ENCODE measurements at regions not wholly inside any gene's neighbourhood (a gene's known extent, or its start where the extent isn't known, plus 50 kb on each side); places are given as distances from the start of the nearest gene placed in this dataset.
"Not testable (repeated sequence)": the region's sequence is repeated elsewhere in the genome, so short reads cannot be mapped to it uniquely, and the experiment has no call there.

DNA sequence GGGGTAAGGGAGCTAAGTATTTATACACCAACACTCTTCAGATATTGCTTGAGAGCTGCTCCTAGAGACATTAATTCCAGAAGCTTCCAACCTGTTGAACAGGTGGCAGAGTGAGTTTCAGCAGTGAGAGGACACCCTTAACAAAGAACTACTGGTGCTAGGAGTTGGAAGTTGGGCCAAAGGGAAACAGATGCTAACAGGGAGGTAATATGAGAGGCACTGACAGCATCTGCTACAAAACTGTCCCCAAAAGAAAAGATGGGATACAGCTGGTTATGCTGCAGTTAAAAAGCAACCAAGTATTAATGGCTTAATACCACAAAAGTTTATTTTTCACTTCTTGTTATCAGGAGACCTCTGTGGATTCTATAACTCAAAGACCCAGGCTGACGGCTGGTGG is 104.5 kb upstream of the SATB1 start:
- TF ChIP-seq, protein P1, sequence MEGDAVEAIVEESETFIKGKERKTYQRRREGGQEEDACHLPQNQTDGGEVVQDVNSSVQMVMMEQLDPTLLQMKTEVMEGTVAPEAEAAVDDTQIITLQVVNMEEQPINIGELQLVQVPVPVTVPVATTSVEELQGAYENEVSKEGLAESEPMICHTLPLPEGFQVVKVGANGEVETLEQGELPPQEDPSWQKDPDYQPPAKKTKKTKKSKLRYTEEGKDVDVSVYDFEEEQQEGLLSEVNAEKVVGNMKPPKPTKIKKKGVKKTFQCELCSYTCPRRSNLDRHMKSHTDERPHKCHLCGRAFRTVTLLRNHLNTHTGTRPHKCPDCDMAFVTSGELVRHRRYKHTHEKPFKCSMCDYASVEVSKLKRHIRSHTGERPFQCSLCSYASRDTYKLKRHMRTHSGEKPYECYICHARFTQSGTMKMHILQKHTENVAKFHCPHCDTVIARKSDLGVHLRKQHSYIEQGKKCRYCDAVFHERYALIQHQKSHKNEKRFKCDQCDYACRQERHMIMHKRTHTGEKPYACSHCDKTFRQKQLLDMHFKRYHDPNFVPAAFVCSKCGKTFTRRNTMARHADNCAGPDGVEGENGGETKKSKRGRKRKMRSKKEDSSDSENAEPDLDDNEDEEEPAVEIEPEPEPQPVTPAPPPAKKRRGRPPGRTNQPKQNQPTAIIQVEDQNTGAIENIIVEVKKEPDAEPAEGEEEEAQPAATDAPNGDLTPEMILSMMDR (IDR thresholded peaks at IDR 0.05; ENCODE audit: poor library complexity, severe bottlenecking): no peak
- Histone ChIP-seq H3K4me3 (ENCODE audit: severe bottlenecking) (no peak overlapping the region), H3K4me1 (ENCODE audit: insufficient read depth, poor library complexity, severe bottlenecking) (no peaks in the 10 kb centered on the region), H3K27me3 (ENCODE audit: insufficient read depth, poor library complexity, severe bottlenecking) (no peaks in the 10 kb centered on the region), H3K9me3 (ENCODE audit: severe bottlenecking) (no peaks in the 10 kb centered on the region), H3K27ac (ENCODE audit: poor library complexity, severe bottlenecking) (no peak overlapping the region), H3K36me3 (ENCODE audit: low read depth) (no peaks in the 10 kb centered on the region)
- no peak for DNase-seq (ENCODE audit: low spot score)
- no peak for ATAC-seq (ENCODE audit: low read depth)

- Histone ChIP-seq H3K36me3 (ENCODE audit: low read depth) (no peaks in the 10 kb centered on the region), H3K27ac (ENCODE audit: poor library complexity, severe bottlenecking) (no peak overlapping the region), H3K27me3 (ENCODE audit: insufficient read depth, poor library complexity, severe bottlenecking) (no peaks in the 10 kb centered on the region), H3K9me3 (ENCODE audit: severe bottlenecking) (no peaks in the 10 kb centered on the region), H3K4me3 (ENCODE audit: severe bottlenecking) (no peak overlapping the region), H3K4me1 (ENCODE audit: insufficient read depth, poor library complexity, severe bottlenecking) (no peaks in the 10 kb centered on the region)
- TF ChIP-seq, protein P1 (IDR thresholded peaks at IDR 0.05; ENCODE audit: poor library complexity, severe bottlenecking): no peak
- ATAC-seq (ENCODE audit: low read depth) (no peak), DNase-seq (ENCODE audit: low spot score) (no peak)
Observed at GRCh38 chr3:18527691-18528090, 102.6 kb upstream of the SATB1 start.

DNA sequence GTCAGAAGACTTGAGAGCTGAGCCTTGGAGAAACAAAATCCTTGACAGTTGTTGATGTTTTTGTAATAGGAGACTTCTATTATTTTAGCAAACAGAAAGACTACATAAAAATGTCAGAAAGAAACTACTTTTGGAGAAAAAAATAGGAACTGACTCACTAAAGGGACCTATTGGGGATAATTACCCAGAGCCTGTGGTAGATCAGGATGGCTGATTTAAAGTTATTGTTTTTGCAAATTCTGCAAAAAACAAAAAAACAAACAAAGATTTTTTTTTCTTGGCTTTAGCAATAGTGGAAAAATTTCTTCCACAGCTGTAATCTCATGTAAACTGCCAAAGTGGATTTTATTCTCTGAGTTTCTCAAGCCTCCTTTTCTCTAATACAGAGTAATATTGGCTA is 101.5 kb upstream of the SATB1 start:
- no peaks in the 10 kb centered on the region for H3K9me3 ChIP-seq (ENCODE audit: severe bottlenecking)
- no peak overlapping the region for H3K4me3 ChIP-seq (ENCODE audit: severe bottlenecking)
- H3K36me3 ChIP-seq (ENCODE audit: low read depth): no peaks in the 10 kb centered on the region
- H3K4me1 ChIP-seq (ENCODE audit: insufficient read depth, poor library complexity, severe bottlenecking): no peaks in the 10 kb centered on the region
- no peak for DNase-seq (ENCODE audit: low spot score)
- TF ChIP-seq, protein P1 (IDR thresholded peaks at IDR 0.05; ENCODE audit: poor library complexity, severe bottlenecking): no peak
- H3K27me3 ChIP-seq (ENCODE audit: insufficient read depth, poor library complexity, severe bottlenecking): no peaks in the 10 kb centered on the region
- no peak overlapping the region for H3K27ac ChIP-seq (ENCODE audit: poor library complexity, severe bottlenecking)
- ATAC-seq (ENCODE audit: low read depth): no peak

- H3K4me3 ChIP-seq (ENCODE audit: severe bottlenecking): not testable (repeated sequence)
Observed at GRCh38 chr3:18516170-18516569, 91.0 kb upstream of the SATB1 start.

GRCh38 chr3:18513091-18513490 is 88.0 kb upstream of the SATB1 start:
- H3K36me3 ChIP-seq (ENCODE audit: low read depth): no peaks in the 10 kb centered on the region
- no peaks in the 10 kb centered on the region for H3K27me3 ChIP-seq (ENCODE audit: insufficient read depth, poor library complexity, severe bottlenecking)
- H3K9me3 ChIP-seq (ENCODE audit: severe bottlenecking): no peaks in the 10 kb centered on the region
- TF ChIP-seq, protein P1 (IDR thresholded peaks at IDR 0.05; ENCODE audit: poor library complexity, severe bottlenecking): no peak
- no peak overlapping the region for H3K4me3 ChIP-seq (ENCODE audit: severe bottlenecking)
- ATAC-seq (ENCODE audit: low read depth) (no peak), DNase-seq (ENCODE audit: low spot score) (no peak)
- no peaks in the 10 kb centered on the region for H3K4me1 ChIP-seq (ENCODE audit: insufficient read depth, poor library complexity, severe bottlenecking)
- no peak overlapping the region for H3K27ac ChIP-seq (ENCODE audit: poor library complexity, severe bottlenecking)

More at GRCh38 chr3:18516170-18516569, 91.0 kb upstream of the SATB1 start:
- not testable (repeated sequence) for H3K36me3 ChIP-seq (ENCODE audit: low read depth); ATAC-seq (ENCODE audit: low read depth); DNase-seq (ENCODE audit: low spot score); H3K9me3 ChIP-seq (ENCODE audit: severe bottlenecking); H3K27me3 ChIP-seq (ENCODE audit: insufficient read depth, poor library complexity, severe bottlenecking); H3K27ac ChIP-seq (ENCODE audit: poor library complexity, severe bottlenecking); H3K4me1 ChIP-seq (ENCODE audit: insufficient read depth, poor library complexity, severe bottlenecking)

Measured in RWPE2 (cell line).